NCI-H82 (cell line): ENCODE measurements at regions not wholly inside any gene's neighbourhood (a gene's known extent, or its start where the extent isn't known, plus 50 kb on each side); places are given as distances from the start of the nearest gene placed in this dataset.
A peak's percentile ranks its signal among the peaks of the same experiment; 100 is the strongest.
"Not testable (repeated sequence)": the region's sequence is repeated elsewhere in the genome, so short reads cannot be mapped to it uniquely, and the experiment has no call there.

Experiments used
- DNase-seq: peaks from one replicate; lab custom pipeline; 2025; lab: John Stamatoyannopoulos, UW

- no peak for DNase-seq
Observed at GRCh38 chr3:20325563-20325962, 139.6 kb upstream of the SGO1 start.

- DNase-seq = no peak
Observed at GRCh38 chr3:20324664-20325478, 138.9 kb upstream of the SGO1 start.

- no peak for DNase-seq
Observed at GRCh38 chr3:20323307-20323927, 137.4 kb upstream of the SGO1 start.

GRCh38 chr3:20322085-20322484 lies 136.1 kb upstream of the SGO1 start:
- no peak for DNase-seq

- no peak for DNase-seq
Observed at GRCh38 chr3:20321391-20322047, 135.5 kb upstream of the SGO1 start.

- no peak for DNase-seq
Observed at GRCh38 chr3:20320489-20320888, 134.5 kb upstream of the SGO1 start.

GRCh38 chr3:20319551-20319950 lies 133.5 kb upstream of the SGO1 start:
- DNase-seq = no peak

GRCh38 chr3:20317616-20318015 lies 131.6 kb upstream of the SGO1 start:
- DNase-seq = no peak

- DNase-seq = no peak
Observed at GRCh38 chr3:20316238-20316637, 130.2 kb upstream of the SGO1 start.

GRCh38 chr3:20310629-20311028 lies 124.6 kb upstream of the SGO1 start:
- DNase-seq = peak; percentile 55

GRCh38 chr3:20307383-20307782 lies 121.4 kb upstream of the SGO1 start:
- no peak for DNase-seq

- DNase-seq = no peak
Observed at GRCh38 chr3:20305647-20306046, 119.6 kb upstream of the SGO1 start.

- DNase-seq = no peak
Observed at GRCh38 chr3:20302766-20303165, 116.8 kb upstream of the SGO1 start.

- DNase-seq = no peak
Observed at GRCh38 chr3:20288050-20288449, 102.0 kb upstream of the SGO1 start.

GRCh38 chr3:20280257-20280656 lies 94.3 kb upstream of the SGO1 start:
- DNase-seq = no peak

GRCh38 chr3:20265977-20266376 lies 80.0 kb upstream of the SGO1 start:
- DNase-seq = not testable (repeated sequence)

GRCh38 chr3:20264900-20265567 lies 79.0 kb upstream of the SGO1 start:
- no peak for DNase-seq

- no peak for DNase-seq
Observed at GRCh38 chr3:20258371-20258770, 72.4 kb upstream of the SGO1 start.

- DNase-seq = no peak
Observed at GRCh38 chr3:20256144-20256543, 70.1 kb upstream of the SGO1 start.

GRCh38 chr3:20254268-20255117 lies 68.5 kb upstream of the SGO1 start:
- no peak for DNase-seq

GRCh38 chr3:20250786-20251185 lies 64.8 kb upstream of the SGO1 start:
- no peak for DNase-seq

- DNase-seq = no peak
Observed at GRCh38 chr3:20250314-20250713, 64.3 kb upstream of the SGO1 start.
